ENCODE measurements at regions not wholly inside any gene's neighbourhood (a gene's known extent, or its start where the extent isn't known, plus 50 kb on each side); places are given as distances from the start of the nearest gene placed in this dataset.

DNA sequence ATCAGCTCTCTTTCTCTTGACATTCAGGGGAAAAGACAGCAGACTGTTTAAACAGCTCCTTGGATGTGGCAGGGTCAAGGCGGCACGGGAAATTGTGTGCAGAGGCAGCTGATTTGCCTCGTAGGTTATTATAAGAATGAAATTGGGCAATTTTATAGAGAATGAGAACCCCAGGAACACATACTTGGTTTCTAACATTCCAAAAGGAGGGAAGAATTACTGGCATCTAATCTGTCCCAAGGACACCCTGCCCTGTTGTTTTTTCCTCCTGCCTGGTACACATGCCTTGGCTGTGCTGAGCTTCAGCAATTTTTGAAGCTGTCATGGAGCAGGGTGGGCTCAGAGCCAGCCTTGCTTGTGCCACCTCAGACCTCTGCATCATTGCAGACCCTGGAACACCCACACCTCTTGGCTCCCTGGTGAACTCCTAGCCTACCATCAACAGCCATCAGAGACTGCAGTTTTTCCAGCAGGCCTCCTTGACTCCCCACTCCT is 143.6 kb downstream of the BOD1 start:
- ChIA-PET POLR2A (interaction anchor here (0.6 kb wide), 1 partner anchor 131 kb away, joined by 8 read pairs; no protein-coding TSS in a partner anchor), CTCF (interaction anchor here (0.8 to 1.2 kb wide), 2 partner anchors 100 to 109 kb away, joined by 4 to 5 read pairs; no protein-coding TSS in a partner anchor)
- no peak for TF ChIP-seq ZNF396 (CRISPR knock-in tag; IDR thresholded peaks at IDR 0.05; ENCODE audit: borderline replicate concordance)
- TF ChIP-seq E2F4 (CRISPR knock-in tag; IDR thresholded peaks at IDR 0.05; ENCODE audit: borderline replicate concordance, low read depth) = no peak
- no peak for TF ChIP-seq KAT7 (CRISPR knock-in tag; IDR thresholded peaks at IDR 0.05; ENCODE audit: borderline replicate concordance)
- TF ChIP-seq ESRRA (CRISPR knock-in tag; IDR thresholded peaks at IDR 0.05; ENCODE audit: borderline replicate concordance) = no peak
- no peak for TF ChIP-seq MAX (CRISPR knock-in tag; IDR thresholded peaks at IDR 0.05)
- TF ChIP-seq SOX15 (CRISPR knock-in tag; IDR thresholded peaks at IDR 0.05) = no peak
- no peak for TF ChIP-seq NFATC4 (CRISPR knock-in tag; IDR thresholded peaks at IDR 0.05)
- TF ChIP-seq ATF6 (CRISPR knock-in tag; IDR thresholded peaks at IDR 0.05) = no peak
- TF ChIP-seq SMAD3 (CRISPR knock-in tag; IDR thresholded peaks at IDR 0.05; ENCODE audit: borderline replicate concordance) = no peak
- TF ChIP-seq HMGXB4 (CRISPR knock-in tag; IDR thresholded peaks at IDR 0.05) = no peak
- no peak for TF ChIP-seq FOXP1 (CRISPR knock-in tag; IDR thresholded peaks at IDR 0.05; ENCODE audit: borderline replicate concordance)
- TF ChIP-seq, protein P1, sequence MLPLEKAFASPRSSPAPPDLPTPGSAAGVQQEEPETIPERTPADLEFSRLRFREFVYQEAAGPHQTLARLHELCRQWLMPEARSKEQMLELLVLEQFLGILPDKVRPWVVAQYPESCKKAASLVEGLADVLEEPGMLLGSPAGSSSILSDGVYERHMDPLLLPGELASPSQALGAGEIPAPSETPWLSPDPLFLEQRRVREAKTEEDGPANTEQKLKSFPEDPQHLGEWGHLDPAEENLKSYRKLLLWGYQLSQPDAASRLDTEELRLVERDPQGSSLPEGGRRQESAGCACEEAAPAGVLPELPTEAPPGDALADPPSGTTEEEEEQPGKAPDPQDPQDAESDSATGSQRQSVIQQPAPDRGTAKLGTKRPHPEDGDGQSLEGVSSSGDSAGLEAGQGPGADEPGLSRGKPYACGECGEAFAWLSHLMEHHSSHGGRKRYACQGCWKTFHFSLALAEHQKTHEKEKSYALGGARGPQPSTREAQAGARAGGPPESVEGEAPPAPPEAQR (CRISPR knock-in tag; IDR thresholded peaks at IDR 0.05) = no peak
- Mint-ChIP-seq H3K4me1 (peaks cover 10% of the 10 kb centered on the region; the same call in 1 of the 2 replicates), H3K27ac (no peak overlapping the region), H3K9me3 (no peaks in the 10 kb centered on the region), H3K27me3 (ENCODE audit: low read depth) (no peaks in the 10 kb centered on the region), H3K4me3 (no peak overlapping the region), H3K36me3 (no peaks in the 10 kb centered on the region)
- DNase-seq (ENCODE audit: low spot score) = no peak
- ATAC-seq = no peak

DNA sequence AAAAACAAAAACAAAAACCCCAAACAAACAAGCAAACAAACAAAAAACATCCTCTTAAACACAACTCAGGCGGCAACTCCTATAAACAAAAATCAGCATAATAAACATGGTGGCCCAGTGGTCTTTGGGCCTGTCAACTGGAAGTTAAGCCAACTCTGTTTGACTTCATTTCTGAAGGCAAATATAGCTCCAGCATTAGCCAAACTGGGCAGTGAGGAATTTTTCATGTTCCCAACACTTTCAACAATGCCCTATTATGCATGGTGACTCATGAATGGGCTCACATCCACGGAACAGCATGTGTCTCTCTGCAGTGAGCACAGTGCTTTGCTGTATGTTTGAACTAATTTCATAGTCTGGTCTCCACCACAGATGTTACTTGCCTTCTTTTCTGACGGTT is 143.9 kb upstream of the STC2 start:
- Mint-ChIP-seq H3K4me1 (peaks cover 10% of the 10 kb centered on the region; the same call in 1 of the 2 replicates), H3K4me3 (no peak overlapping the region), H3K9me3 (no peaks in the 10 kb centered on the region; the same call in none of the 2 replicates), H3K27me3 (ENCODE audit: low read depth) (no peaks in the 10 kb centered on the region), H3K36me3 (no peaks in the 10 kb centered on the region), H3K27ac (no peak overlapping the region)
- ChIA-PET CTCF (interaction anchor here (0.8 to 1.2 kb wide), 2 partner anchors 101 to 110 kb away, joined by 4 to 5 read pairs; no protein-coding TSS in a partner anchor), POLR2A (interaction anchor here (0.6 kb wide), 1 partner anchor 132 kb away, joined by 8 read pairs; no protein-coding TSS in a partner anchor)
- no peak for DNase-seq (ENCODE audit: low spot score)
- no peak for ATAC-seq
- TF ChIP-seq AR (CRISPR knock-in tag; IDR thresholded peaks at IDR 0.05) (no peak), CBFB (CRISPR knock-in tag; IDR thresholded peaks at IDR 0.05; ENCODE audit: low read depth) (no peak), TEAD1 (CRISPR knock-in tag; IDR thresholded peaks at IDR 0.05) (no peak), ATF6 (CRISPR knock-in tag; IDR thresholded peaks at IDR 0.05) (no peak), SP1 (CRISPR knock-in tag; conservative IDR thresholded peaks at IDR 0.05) (no peak), EMX1 (CRISPR knock-in tag; IDR thresholded peaks at IDR 0.05) (no peak), IRF2 (CRISPR knock-in tag; IDR thresholded peaks at IDR 0.05; ENCODE audit: borderline replicate concordance, low read depth) (no peak), NFYB (CRISPR knock-in tag; conservative IDR thresholded peaks at IDR 0.05; ENCODE audit: low read depth) (no peak)
- TF ChIP-seq, protein P2, sequence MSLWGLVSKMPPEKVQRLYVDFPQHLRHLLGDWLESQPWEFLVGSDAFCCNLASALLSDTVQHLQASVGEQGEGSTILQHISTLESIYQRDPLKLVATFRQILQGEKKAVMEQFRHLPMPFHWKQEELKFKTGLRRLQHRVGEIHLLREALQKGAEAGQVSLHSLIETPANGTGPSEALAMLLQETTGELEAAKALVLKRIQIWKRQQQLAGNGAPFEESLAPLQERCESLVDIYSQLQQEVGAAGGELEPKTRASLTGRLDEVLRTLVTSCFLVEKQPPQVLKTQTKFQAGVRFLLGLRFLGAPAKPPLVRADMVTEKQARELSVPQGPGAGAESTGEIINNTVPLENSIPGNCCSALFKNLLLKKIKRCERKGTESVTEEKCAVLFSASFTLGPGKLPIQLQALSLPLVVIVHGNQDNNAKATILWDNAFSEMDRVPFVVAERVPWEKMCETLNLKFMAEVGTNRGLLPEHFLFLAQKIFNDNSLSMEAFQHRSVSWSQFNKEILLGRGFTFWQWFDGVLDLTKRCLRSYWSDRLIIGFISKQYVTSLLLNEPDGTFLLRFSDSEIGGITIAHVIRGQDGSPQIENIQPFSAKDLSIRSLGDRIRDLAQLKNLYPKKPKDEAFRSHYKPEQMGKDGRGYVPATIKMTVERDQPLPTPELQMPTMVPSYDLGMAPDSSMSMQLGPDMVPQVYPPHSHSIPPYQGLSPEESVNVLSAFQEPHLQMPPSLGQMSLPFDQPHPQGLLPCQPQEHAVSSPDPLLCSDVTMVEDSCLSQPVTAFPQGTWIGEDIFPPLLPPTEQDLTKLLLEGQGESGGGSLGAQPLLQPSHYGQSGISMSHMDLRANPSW (CRISPR knock-in tag; conservative IDR thresholded peaks at IDR 0.05; ENCODE audit: low read depth) = no peak

All from WTC11 (cell line).